ENCODE measurements at regions not wholly inside any gene's neighbourhood (a gene's known extent, or its start where the extent isn't known, plus 50 kb on each side); places are given as distances from the start of the nearest gene placed in this dataset.

- no peak for TF ChIP-seq CHD7 (IDR thresholded peaks at IDR 0.05; ENCODE audit: insufficient replicate concordance, low read length)
Observed at GRCh38 chr3:3686907-3687648, 112.2 kb upstream of the LRRN1 start (continued).

Measured in H1 (cell line).